MM.1S (cell line): ENCODE measurements at regions not wholly inside any gene's neighbourhood (a gene's known extent, or its start where the extent isn't known, plus 50 kb on each side); places are given as distances from the start of the nearest gene placed in this dataset.

Source experiments
- DNase-seq: peaks from one replicate; pipeline ENCODE4 v3.0.0-alpha.2; 2015
- H2AFZ ChIP-seq: fragments of 300-600 bp; sonication (generic); 2 replicates; pipeline ENCODE4 v1.6.0; 2016; ENCODE audit warnings: antibody characterized with exemption, low read length
- H3F3A ChIP-seq: fragments of 300-600 bp; sonication (generic); 2 replicates; pipeline ENCODE4 v1.6.1; 2016; ENCODE audit warnings: mild to moderate bottlenecking, antibody characterized with exemption, low read length, moderate library complexity, mixed read lengths; ENCODE audit not compliant: insufficient read depth
- H3K27ac ChIP-seq: fragments of 300-600 bp; sonication (generic); 2 replicates; pipeline ENCODE4 v1.5.1; 2016; ENCODE audit warnings: mild to moderate bottlenecking, low read length
- H3K27me3 ChIP-seq: fragments of 300-600 bp; sonication (generic); replicated peaks from 2 replicates; pipeline ENCODE4 v1.6.0; 2016; ENCODE audit warnings: low read length; ENCODE audit not compliant: insufficient read depth
- H3K36me3 ChIP-seq: fragments of 300-600 bp; sonication (generic); replicated peaks from 2 replicates; pipeline ENCODE4 v1.6.1; 2016; ENCODE audit warnings: mild to moderate bottlenecking, low read length, mixed read lengths; ENCODE audit not compliant: insufficient read depth
- H3K4me1 ChIP-seq: fragments of 300-600 bp; sonication (generic); 2 replicates; pipeline ENCODE4 v1.6.1; 2016; ENCODE audit warnings: low read length, mixed read lengths
- H3K4me2 ChIP-seq: fragments of 300-600 bp; sonication (generic); 2 replicates; pipeline ENCODE4 v1.6.0; 2016; ENCODE audit warnings: low read depth, low read length
- H3K4me3 ChIP-seq: fragments of 300-600 bp; sonication (generic); 2 replicates; pipeline ENCODE4 v1.5.1; 2016; ENCODE audit warnings: low read length, mixed read lengths
- H3K79me2 ChIP-seq: fragments of 300-600 bp; sonication (generic); 2 replicates; pipeline ENCODE4 v1.6.1; 2016; ENCODE audit warnings: mixed run types, low read length, mixed read lengths
- H3K9ac ChIP-seq: fragments of 300-600 bp; sonication (generic); 2 replicates; pipeline ENCODE4 v1.6.1; 2016; ENCODE audit warnings: low read length, mixed read lengths
- H3K9me2 ChIP-seq: fragments of 300-600 bp; sonication (generic); replicated peaks from 2 replicates; pipeline ENCODE4 v1.6.1; 2016; ENCODE audit warnings: mild to moderate bottlenecking, low read length, mixed read lengths; ENCODE audit not compliant: insufficient read depth
- H3K9me3 ChIP-seq: fragments of 300-600 bp; sonication (generic); replicated peaks from 2 replicates; pipeline ENCODE4 v1.6.1; 2016; ENCODE audit warnings: mild to moderate bottlenecking, low read length, mixed read lengths; ENCODE audit not compliant: insufficient read depth
- H4K20me1 ChIP-seq: fragments of 300-600 bp; sonication (generic); 2 replicates; pipeline ENCODE4 v1.6.1; 2016; ENCODE audit warnings: mild to moderate bottlenecking, low read length, moderate library complexity, mixed read lengths; ENCODE audit not compliant: insufficient read depth
- CTCF ChIP-seq: fragments of 300-600 bp; sonication (generic); IDR thresholded peaks from 2 replicates; pipeline ENCODE4 v1.5.1; 2016; ENCODE audit warnings: antibody characterized with exemption, low read length, mixed read lengths
- EZH2 ChIP-seq: fragments of 300-600 bp; sonication (generic); optimal IDR thresholded peaks from 2 replicates; pipeline ENCODE3; 2017; ENCODE audit warnings: low read depth, mild to moderate bottlenecking, antibody characterized with exemption, low read length, mixed read lengths
- EZH2phosphoT487 ChIP-seq: fragments of 300-600 bp; sonication (generic); IDR thresholded peaks from 2 replicates; pipeline ENCODE4 v1.6.1; 2018; ENCODE audit warnings: antibody characterized with exemption, low read length

GRCh38 chr1:103265551-103265950 is 157.2 kb upstream of the COL11A1 start:
- Histone ChIP-seq H4K20me1 (no peaks in the 10 kb centered on the region), H3K36me3 (no peaks in the 10 kb centered on the region), H3K4me3 (no peak overlapping the region), H3K79me2 (no peaks in the 10 kb centered on the region), H3K27me3 (no peaks in the 10 kb centered on the region), H3K9ac (no peak overlapping the region), H3K9me2 (no peaks in the 10 kb centered on the region), H3K27ac (no peak overlapping the region), H3K4me2 (no peak overlapping the region), H3K4me1 (no peaks in the 10 kb centered on the region), H2AFZ (no peak overlapping the region), H3F3A (no peaks in the 10 kb centered on the region), H3K9me3 (no peaks in the 10 kb centered on the region)
- TF ChIP-seq CTCF (no peak), EZH2 (no peak), EZH2phosphoT487 (no peak)
- DNase-seq, result no peak

- no peaks in the 10 kb centered on the region for H3F3A ChIP-seq
- H3K36me3 ChIP-seq, result no peaks in the 10 kb centered on the region
- no peaks in the 10 kb centered on the region for H3K9me2 ChIP-seq
- no peak overlapping the region for H3K4me2 ChIP-seq
- H3K79me2 ChIP-seq, result no peaks in the 10 kb centered on the region
- H3K4me3 ChIP-seq, result no peak overlapping the region
- TF ChIP-seq CTCF, result no peak
- no peak for TF ChIP-seq EZH2phosphoT487
- TF ChIP-seq EZH2, result no peak
- H4K20me1 ChIP-seq, result no peaks in the 10 kb centered on the region
- no peak overlapping the region for H3K27ac ChIP-seq
- no peak overlapping the region for H2AFZ ChIP-seq
- DNase-seq, result no peak
- H3K9me3 ChIP-seq, result no peaks in the 10 kb centered on the region
- no peak overlapping the region for H3K9ac ChIP-seq
- no peaks in the 10 kb centered on the region for H3K4me1 ChIP-seq
- H3K27me3 ChIP-seq, result no peaks in the 10 kb centered on the region
Observed at GRCh38 chr1:103259982-103260381, 151.7 kb upstream of the COL11A1 start.

GRCh38 chr1:103256490-103256889 is 148.2 kb upstream of the COL11A1 start:
- Histone ChIP-seq H3K27me3 (no peaks in the 10 kb centered on the region), H3K4me3 (no peak overlapping the region), H3K36me3 (no peaks in the 10 kb centered on the region), H3K9me3 (no peaks in the 10 kb centered on the region), H2AFZ (no peak overlapping the region), H3K9ac (no peak overlapping the region), H3K9me2 (no peaks in the 10 kb centered on the region), H3F3A (no peaks in the 10 kb centered on the region), H3K79me2 (no peaks in the 10 kb centered on the region), H3K27ac (no peak overlapping the region), H4K20me1 (no peaks in the 10 kb centered on the region), H3K4me2 (no peak overlapping the region), H3K4me1 (no peaks in the 10 kb centered on the region)
- DNase-seq, result no peak
- no peak for TF ChIP-seq EZH2phosphoT487
- no peak for TF ChIP-seq CTCF

GRCh38 chr1:103254691-103255090 is 146.4 kb upstream of the COL11A1 start:
- H3K4me1 ChIP-seq, result no peaks in the 10 kb centered on the region
- no peak for TF ChIP-seq EZH2phosphoT487
- TF ChIP-seq CTCF, result no peak
- no peak for TF ChIP-seq EZH2
- H3K9me3 ChIP-seq, result no peaks in the 10 kb centered on the region
- H3K9ac ChIP-seq, result no peak overlapping the region
- H3K4me2 ChIP-seq, result no peak overlapping the region
- no peak for DNase-seq
- H3K4me3 ChIP-seq, result no peak overlapping the region
- no peaks in the 10 kb centered on the region for H3K9me2 ChIP-seq
- H3K27ac ChIP-seq, result no peak overlapping the region
- no peaks in the 10 kb centered on the region for H3K79me2 ChIP-seq
- H3K36me3 ChIP-seq, result no peaks in the 10 kb centered on the region
- no peaks in the 10 kb centered on the region for H4K20me1 ChIP-seq
- no peaks in the 10 kb centered on the region for H3K27me3 ChIP-seq
- no peak overlapping the region for H2AFZ ChIP-seq
- no peaks in the 10 kb centered on the region for H3F3A ChIP-seq
